IPS-18c (cell line): ENCODE measurements at regions not wholly inside any gene's neighbourhood (a gene's known extent, or its start where the extent isn't known, plus 50 kb on each side); places are given as distances from the start of the nearest gene placed in this dataset.

ENCODE experiments used
- H3K4me3 ChIP-seq: 2 replicates; pipeline ENCODE4 v1.7.0; 2013; ENCODE audit warnings: low read depth, mild to moderate bottlenecking, low read length, moderate library complexity; ENCODE audit not compliant: insufficient read depth
- H3K9me3 ChIP-seq: one replicate; pipeline ENCODE4 v1.6.1; 2013; ENCODE audit warnings: mild to moderate bottlenecking, low read length, moderate library complexity; ENCODE audit not compliant: control insufficient read depth, insufficient read depth

DNA sequence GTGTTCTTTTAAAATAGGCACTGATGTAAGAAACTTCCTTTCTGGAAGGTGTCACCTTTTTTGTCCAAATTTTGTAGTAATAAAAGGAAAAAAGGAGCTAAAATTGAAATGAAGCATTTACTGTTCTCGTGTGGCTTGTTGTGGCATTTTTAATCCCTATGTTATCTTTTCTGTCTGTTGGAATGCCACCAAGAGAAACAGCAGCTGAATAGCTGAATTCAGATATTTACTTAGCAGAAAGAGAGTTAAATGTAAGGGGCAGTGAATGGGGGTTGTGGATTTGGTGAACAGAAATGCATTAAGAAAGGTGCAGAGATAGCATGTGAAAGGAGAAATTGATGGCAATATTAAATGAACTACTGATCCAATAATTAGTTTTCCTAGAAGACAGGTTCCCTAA lies 573.6 kb upstream of the EPHA7 start:
- H3K4me3 ChIP-seq, result no peak overlapping the region
- H3K9me3 ChIP-seq, result no peaks in the 10 kb centered on the region

DNA sequence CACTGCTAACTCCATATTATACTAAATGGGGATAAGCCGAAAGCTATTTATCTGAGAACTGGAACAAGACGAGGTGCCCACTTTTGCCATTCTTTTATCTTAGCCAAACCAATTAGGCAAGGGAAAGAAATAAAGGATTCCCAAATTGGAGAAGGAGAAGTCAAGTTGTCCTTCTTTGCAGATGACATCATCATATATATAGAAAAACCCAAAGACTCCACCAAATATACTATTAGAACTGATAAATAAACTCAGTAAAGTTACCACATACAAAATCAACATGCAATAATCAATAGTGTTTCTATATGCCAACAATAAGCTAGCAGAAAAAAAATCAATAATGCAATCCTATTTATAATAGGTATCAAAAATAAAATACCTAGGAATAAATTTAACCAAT lies 570.3 kb upstream of the EPHA7 start:
- no peak overlapping the region for H3K4me3 ChIP-seq
- H3K9me3 ChIP-seq, result no peaks in the 10 kb centered on the region

DNA sequence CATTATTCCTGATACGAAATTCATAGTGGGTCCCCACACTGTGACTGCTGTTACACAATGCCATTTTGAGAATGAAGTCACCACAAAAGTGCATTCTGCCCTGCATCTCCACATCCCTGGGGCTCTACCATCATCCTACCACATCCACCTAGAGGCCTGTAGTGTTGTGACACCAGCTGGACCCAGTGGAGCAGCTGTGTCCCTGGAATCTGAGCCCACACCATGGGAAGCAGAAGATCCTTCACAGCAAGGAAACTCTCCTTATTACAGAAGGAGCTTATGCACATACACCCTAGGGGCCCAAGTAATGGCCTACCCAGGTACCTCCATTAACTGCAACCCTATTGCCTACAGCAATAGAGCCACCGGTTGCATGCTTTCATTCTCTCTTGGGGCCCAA lies 566.6 kb upstream of the EPHA7 start:
- Histone ChIP-seq H3K9me3 (no peaks in the 10 kb centered on the region), H3K4me3 (no peak overlapping the region)

DNA sequence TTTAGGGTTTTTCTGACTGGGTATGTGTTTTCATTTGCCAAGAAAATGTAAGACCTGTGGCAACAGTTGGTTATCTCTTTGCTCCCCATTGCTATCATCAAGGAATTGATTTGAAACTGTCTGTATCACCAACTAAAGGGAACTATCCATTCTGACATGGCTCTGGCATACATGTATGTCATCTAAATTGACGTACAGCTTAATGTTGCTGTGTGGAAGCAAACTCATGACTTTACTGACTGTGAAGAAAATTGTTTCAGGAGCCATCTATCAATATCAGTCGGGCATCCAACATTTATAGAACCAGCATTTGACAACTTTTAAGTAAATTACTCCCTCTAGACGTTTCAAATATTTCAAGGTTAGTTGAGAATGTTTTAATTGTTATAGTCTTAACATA lies 555.8 kb upstream of the EPHA7 start:
- Histone ChIP-seq H3K9me3 (no peaks in the 10 kb centered on the region), H3K4me3 (no peak overlapping the region)

DNA sequence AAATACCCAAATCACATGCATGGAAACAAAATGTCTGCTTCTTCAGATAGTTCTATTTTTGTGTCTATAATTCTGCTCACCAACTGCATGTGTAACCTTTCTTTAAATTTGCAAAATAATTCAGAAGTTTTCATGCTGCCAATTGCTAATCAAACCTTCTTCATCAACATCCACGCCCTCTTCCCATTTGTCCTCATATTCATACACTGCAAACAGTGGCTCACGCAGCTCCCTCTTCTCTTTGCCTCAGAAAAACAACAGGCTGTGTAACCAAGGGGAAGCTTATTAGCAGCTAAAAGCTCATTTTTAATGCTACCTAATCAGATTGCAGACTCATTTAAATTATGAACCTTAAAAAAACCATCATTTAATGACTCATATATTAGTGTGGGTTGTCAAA lies 555.0 kb upstream of the EPHA7 start:
- no peak overlapping the region for H3K4me3 ChIP-seq
- no peaks in the 10 kb centered on the region for H3K9me3 ChIP-seq

DNA sequence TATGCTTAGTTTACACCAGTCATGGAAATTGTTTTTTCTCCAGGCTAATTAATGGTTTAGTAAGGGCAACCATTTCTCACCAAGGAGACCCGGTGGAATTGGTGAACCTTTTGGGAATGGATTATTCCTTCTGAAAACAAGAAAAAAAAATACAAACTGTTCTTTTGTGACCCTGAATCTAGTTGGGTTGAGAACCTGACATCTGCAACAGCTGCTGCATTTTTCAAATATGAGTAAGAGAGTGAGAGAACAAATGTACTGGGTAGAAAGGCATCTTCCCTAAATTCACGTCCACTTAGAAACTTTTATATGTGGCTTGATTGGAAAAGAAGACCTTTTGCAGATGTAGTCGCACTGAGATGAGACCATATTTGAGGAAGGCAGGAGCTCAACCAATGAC lies 553.4 kb upstream of the EPHA7 start:
- no peak overlapping the region for H3K4me3 ChIP-seq

DNA sequence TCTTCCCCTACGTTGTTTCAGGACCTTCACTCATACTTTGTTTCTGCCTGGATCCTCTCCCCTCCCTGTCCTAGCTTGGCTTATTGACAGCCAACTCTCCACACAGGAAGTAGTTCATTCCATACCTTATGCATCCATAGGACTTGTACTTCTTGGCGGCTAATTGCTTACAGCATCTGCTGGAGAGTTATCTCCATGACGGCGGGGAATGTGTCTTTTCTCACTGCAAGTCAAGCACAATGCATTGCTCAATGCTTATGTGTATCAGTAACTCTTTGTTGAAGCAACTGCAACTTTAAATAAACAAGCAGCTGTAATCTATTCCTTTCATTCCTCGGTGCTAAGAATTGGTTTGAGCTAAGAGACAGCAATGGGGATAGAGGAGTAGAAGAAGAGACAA lies 551.3 kb upstream of the EPHA7 start:
- no peaks in the 10 kb centered on the region for H3K9me3 ChIP-seq

More for the DNA sequence above, 553.4 kb upstream of the EPHA7 start:
- no peaks in the 10 kb centered on the region for H3K9me3 ChIP-seq

DNA sequence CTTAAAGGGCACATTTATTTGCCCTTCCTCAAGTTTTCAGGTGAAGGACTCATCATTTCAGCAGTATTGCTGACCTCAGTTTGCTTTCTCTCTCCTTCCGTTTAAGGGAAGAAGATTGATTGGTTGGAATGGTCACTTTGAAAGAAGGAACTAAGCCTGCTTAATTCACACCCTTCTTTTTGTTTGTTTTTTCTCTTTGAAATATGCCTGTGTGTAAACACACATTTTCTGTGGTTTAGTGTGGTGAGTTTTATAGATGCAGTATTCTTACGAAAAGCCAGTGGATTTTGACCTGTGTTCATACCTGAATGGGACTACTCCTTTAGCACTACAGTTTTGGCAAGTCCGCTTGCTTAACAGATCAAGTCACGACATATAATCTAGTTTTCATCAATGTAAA lies 548.8 kb upstream of the EPHA7 start:
- Histone ChIP-seq H3K9me3 (no peaks in the 10 kb centered on the region), H3K4me3 (no peak overlapping the region)

More for the DNA sequence above, 551.3 kb upstream of the EPHA7 start:
- no peak overlapping the region for H3K4me3 ChIP-seq

DNA sequence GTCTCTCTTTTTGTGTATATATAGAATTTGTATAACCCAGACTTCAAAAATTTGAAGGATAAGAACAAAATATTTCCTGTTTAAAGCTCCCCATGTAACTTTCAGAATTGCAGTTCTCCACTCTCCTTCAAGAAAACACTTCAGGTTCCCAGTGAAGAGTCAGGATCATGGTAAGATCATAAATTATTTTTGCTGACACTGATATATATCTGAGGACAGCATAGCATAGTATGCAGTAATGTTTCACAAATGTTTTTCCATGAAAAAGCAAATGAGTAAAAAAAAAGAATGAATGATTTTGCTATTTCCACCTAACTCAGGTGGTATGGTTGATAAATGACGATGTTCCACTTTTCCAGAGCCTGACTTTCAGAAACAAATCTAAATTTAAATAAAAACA lies 545.6 kb upstream of the EPHA7 start:
- no peaks in the 10 kb centered on the region for H3K9me3 ChIP-seq
- no peak overlapping the region for H3K4me3 ChIP-seq

DNA sequence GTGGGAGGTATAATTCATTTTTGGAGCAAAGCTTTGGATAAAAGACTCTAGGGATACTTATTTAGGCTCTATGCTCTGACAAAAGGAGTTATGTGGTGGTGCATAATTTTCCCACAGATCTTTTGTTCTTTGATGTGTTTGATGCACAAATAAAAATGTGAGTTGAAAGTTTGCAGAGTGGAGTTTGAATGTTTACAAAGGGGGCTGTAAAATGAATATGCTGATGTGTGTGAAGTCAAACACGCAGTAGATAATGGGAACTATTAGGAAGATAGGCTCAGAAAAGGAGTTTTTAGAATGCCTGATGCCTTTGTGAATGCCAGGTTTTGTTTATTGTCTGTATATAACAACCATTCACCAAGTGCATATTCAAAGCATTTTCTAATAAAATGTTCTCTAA lies 545.0 kb upstream of the EPHA7 start:
- H3K4me3 ChIP-seq, result no peak overlapping the region
- no peaks in the 10 kb centered on the region for H3K9me3 ChIP-seq

DNA sequence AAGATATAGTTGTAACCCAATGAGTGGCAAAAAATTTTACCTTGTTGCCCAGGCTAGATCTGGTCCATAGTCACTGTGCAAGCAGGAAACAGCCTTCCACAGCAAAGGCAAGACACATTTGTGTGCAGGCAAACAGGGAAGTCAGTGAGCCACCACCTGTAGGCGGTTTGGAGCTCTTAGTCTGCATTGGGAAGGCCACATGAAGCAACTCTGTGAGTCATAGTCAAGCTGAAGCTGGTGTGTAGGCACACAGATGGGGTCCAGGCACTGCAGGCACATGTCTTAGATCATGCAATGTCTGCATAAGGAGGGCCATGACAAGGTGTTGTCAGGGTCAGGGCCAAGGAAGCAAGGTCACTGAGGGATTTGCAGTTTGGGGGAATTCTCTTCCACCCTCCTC lies 543.2 kb upstream of the EPHA7 start:
- H3K4me3 ChIP-seq, result no peak overlapping the region
- no peaks in the 10 kb centered on the region for H3K9me3 ChIP-seq

DNA sequence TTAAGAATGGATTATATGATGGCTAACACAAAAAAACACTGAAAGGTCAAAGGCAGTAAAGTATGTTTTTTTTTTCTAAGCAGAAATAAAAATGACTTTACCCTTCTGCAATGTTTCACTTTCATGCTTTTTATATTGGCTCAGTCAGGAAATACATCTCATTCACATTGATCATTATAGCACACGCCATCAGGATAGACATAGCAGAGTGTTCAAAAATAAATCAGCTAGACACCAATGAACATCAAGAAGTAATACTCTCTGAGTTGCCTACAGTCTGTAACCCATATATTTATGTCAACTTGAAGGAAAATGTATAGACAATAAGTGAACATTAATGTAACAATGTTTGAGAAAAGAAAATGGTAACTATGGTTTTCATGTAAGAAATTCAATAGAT lies 535.2 kb upstream of the EPHA7 start:
- no peak overlapping the region for H3K4me3 ChIP-seq
- H3K9me3 ChIP-seq, result no peaks in the 10 kb centered on the region

DNA sequence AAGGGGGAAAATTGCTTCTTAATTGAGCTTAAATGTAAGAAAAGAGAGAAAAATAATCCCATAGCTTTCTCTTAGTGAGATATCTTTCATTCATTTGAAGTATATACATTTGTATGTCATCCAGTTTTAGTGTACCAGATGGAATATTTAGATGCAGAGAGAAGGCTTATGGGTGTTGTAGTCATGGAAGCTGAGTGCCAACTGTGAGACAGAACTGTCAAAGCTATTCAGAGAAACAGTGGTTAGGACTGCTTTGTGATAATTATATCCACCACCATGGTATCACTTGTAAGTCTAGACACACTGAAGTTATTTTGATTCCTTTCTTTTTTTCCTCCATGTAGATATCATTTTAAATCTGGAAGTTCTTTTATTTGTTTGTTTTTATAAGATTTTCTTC lies 524.3 kb upstream of the EPHA7 start:
- no peaks in the 10 kb centered on the region for H3K9me3 ChIP-seq
- no peak overlapping the region for H3K4me3 ChIP-seq

DNA sequence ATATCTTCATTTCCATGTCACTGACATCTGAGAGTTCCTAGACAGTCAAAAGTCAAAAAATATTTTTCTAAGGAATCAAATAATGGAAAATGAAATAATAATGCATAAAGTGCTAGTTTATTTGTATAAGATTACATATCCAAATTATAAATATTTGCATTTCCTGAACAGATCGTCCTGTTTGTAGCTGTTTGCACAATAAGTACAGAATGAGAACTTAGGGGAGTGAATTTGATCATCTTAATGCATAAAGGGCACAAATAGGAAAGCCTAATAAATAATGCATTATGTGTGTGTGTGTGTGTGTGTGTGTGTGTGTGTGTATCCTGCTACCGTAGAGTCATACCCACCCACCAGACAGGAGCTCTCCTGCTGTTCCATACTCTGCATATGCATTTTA lies 521.0 kb upstream of the EPHA7 start:
- no peaks in the 10 kb centered on the region for H3K9me3 ChIP-seq

DNA sequence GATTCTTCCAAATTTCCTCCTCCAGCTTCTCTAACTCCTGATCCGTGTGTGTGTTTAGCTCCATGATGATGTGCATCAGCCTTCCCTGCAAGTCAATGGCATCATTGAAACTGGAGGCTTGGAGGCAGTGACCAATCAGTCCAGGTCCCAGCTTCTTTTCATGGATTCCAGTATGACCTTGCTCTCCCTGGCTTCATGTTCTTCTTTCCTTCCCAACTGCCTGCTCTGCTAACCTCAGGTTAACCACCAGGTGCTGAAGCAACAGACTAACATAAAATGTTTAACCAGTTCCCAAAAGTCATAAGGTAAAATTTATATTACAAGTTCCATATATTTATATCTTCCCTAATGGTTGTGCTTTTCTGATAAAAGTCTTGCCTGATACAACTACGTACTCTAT lies 512.8 kb upstream of the EPHA7 start:
- Histone ChIP-seq H3K4me3 (no peak overlapping the region), H3K9me3 (no peaks in the 10 kb centered on the region)

More for the DNA sequence above, 521.0 kb upstream of the EPHA7 start:
- H3K4me3 ChIP-seq, result no peak overlapping the region

DNA sequence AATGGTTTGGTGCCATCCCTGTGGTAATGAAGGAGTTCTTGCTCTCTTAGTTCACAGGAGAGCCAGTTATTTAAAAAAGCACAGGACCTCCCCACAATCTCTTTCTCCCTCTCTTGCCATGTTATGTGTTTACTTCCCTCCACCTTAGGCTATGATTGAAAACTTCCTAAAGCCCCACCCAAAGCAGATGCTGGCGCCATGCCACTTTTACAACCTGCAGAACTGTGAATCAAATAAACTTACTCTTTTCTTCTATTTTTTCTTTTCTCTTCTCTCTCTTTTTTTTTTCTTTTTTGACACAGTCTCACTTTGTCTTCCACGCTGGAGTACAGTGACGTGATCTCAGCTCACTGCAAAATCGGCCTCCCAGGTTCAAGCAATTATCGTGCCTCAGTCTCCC lies 508.4 kb upstream of the EPHA7 start:
- Histone ChIP-seq H3K4me3 (no peak overlapping the region), H3K9me3 (no peaks in the 10 kb centered on the region)

DNA sequence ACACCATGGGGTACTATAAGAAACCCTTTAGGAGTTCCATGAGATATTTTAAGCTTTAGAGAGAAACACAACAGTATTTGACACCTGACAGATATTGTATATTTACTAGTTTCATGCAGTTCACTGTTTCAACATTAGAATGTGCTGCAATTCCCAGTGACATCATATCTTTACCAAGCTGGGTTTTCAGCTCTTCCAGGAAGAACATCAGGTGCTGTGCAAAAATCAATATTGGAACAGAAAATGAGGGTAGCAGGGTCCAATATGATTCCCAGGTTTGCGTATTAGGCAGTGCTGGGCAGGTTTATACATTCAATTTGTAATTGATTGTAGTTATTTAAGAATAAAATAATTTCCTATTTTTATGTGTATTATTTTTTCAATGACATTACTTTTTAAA lies 500.0 kb upstream of the EPHA7 start:
- Histone ChIP-seq H3K9me3 (no peaks in the 10 kb centered on the region), H3K4me3 (no peak overlapping the region)

DNA sequence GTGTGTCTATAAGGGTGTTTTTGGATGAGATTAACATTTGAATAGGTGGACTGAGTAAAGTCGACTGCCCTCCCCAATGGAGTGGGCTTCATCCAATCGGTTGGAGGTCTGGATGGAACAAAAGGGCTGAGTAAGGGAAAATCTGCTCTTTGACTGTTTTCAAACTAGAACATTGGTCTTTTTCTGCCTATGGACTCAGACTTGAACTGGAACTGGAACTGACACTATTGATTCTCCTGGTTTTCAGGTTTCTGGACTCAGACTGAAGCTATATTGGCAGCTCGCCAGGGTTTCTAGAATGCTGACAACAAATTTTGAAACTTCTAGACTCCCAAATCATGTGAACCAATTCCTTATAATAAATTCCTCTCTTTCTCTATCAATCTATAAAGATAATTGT lies 498.9 kb upstream of the EPHA7 start:
- no peak overlapping the region for H3K4me3 ChIP-seq
- H3K9me3 ChIP-seq, result no peaks in the 10 kb centered on the region

DNA sequence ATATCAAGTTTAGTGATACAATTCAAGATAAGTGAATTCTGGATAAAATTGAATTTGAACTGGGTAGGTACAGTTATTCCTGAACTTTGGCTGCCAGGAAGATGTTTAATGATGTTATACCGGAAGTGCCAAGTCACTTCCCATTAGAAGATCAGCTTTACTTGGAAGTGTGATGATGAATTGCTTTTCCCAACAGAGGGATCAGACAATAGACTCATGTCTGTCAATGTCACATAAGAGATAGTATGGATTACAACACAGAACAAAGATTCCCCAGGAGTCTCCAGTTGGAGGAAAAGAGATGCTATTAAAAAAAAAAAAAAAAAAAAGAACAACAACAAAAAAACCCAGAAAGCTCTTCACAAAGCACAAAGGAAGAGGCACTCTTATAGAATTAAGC lies 497.9 kb upstream of the EPHA7 start:
- no peak overlapping the region for H3K4me3 ChIP-seq
- H3K9me3 ChIP-seq, result no peaks in the 10 kb centered on the region

DNA sequence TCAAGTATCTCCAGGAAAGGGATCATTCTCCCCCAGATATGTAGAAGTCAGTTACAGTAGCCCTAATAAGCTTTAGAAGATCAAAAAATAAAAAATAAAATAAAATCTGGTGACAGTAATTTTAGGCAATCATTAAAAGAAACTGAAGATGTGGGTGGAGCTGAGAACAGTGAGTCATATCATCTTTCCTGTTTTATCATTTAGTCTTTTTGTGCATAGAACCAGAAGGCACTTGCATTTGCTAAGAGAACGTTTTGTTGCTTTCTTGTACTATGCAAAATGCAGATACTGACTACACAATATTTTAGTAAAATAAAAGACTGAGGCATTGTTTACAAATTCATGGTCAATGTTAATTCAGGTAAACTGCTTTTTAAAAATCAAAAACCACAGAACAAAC lies 497.4 kb upstream of the EPHA7 start:
- no peaks in the 10 kb centered on the region for H3K9me3 ChIP-seq

More for the DNA sequence above, 497.4 kb upstream of the EPHA7 start:
- no peak overlapping the region for H3K4me3 ChIP-seq
